Stimulated activated CD8-positive, alpha-beta memory T cell treated with anti-CD3 and anti-CD28 coated beads, Interleukin-2, amount 100 ng/mL, for 1 hour (primary cell): ENCODE measurements at regions not wholly inside any gene's neighbourhood (a gene's known extent, or its start where the extent isn't known, plus 50 kb on each side); places are given as distances from the start of the nearest gene placed in this dataset.

Experiments used
- DNase-seq, 2 donors: peaks; one replicate each; pipeline ENCODE4 v3.0.0-alpha.2; 2020; ENCODE audit warnings: low read depth in 2 of 2

GRCh38 chr17:5635949-5636348 is 51.6 kb upstream of the NLRP1 start:
- no peak for DNase-seq

- no peak for DNase-seq
Measured at GRCh38 chr17:5638596-5638995, 54.3 kb upstream of the NLRP1 start.

- no peak for DNase-seq
Measured at GRCh38 chr17:5640726-5641125, 56.4 kb upstream of the NLRP1 start.

- no peak for DNase-seq
Measured at GRCh38 chr17:5642752-5643151, 58.4 kb upstream of the NLRP1 start.

GRCh38 chr17:5644065-5644464 is 59.8 kb upstream of the NLRP1 start:
- no peak for DNase-seq

GRCh38 chr17:5651348-5651747 is 67.0 kb upstream of the NLRP1 start:
- no peak for DNase-seq

- no peak for DNase-seq
Measured at GRCh38 chr17:5661491-5662125, 77.3 kb upstream of the NLRP1 start.

GRCh38 chr17:5662409-5663085 is 78.2 kb upstream of the NLRP1 start:
- DNase-seq = no peak

GRCh38 chr17:5665164-5665563 is 80.9 kb upstream of the NLRP1 start:
- no peak for DNase-seq

GRCh38 chr17:5667871-5668270 is 83.6 kb upstream of the NLRP1 start:
- DNase-seq = no peak

- no peak for DNase-seq
Measured at GRCh38 chr17:5668557-5669138, 84.3 kb upstream of the NLRP1 start.

GRCh38 chr17:5669191-5669590 is 84.9 kb upstream of the NLRP1 start:
- no peak for DNase-seq

- DNase-seq = no peak
Measured at GRCh38 chr17:5672141-5672540, 87.8 kb upstream of the NLRP1 start.

- DNase-seq = no peak
Measured at GRCh38 chr17:5672815-5673430, 88.6 kb upstream of the NLRP1 start.

- DNase-seq = no peak
Measured at GRCh38 chr17:5675625-5676421, 91.5 kb upstream of the NLRP1 start.

- no peak for DNase-seq
Measured at GRCh38 chr17:5677620-5678019, 93.3 kb upstream of the NLRP1 start.

GRCh38 chr17:5678171-5678570 is 93.9 kb upstream of the NLRP1 start:
- DNase-seq = no peak

- no peak for DNase-seq
Measured at GRCh38 chr17:5680766-5681165, 96.5 kb upstream of the NLRP1 start.

- no peak for DNase-seq
Measured at GRCh38 chr17:5683241-5683640, 98.9 kb upstream of the NLRP1 start.

- DNase-seq = no peak
Measured at GRCh38 chr17:5686074-5686635, 101.8 kb upstream of the NLRP1 start.

- no peak for DNase-seq
Measured at GRCh38 chr17:5687646-5688045, 103.3 kb upstream of the NLRP1 start.

GRCh38 chr17:5693821-5694220 is 109.5 kb upstream of the NLRP1 start:
- no peak for DNase-seq
